B cell (primary cell): ENCODE measurements at regions not wholly inside any gene's neighbourhood (a gene's known extent, or its start where the extent isn't known, plus 50 kb on each side); places are given as distances from the start of the nearest gene placed in this dataset.

Experiments used
- ATAC-seq: fragments of 200-7000 bp; cut with Tn5 transposase; one replicate; pipeline ENCODE4 v1.10.0; 2021; ENCODE audit warnings: low read depth, mild to moderate bottlenecking, moderate number of reproducible peaks, moderate library complexity
- CTCF ChIA-PET: fragments of 350-600 bp; sonication (Branson Sonifier 250); formaldehyde crosslinking; loops from one replicate; lab custom pipeline; 2021; ENCODE audit warnings: antibody characterized with exemption, inconsistent platforms; lab: Charles Lee
- POLR2A ChIA-PET: fragments of 350-600 bp; sonication (Branson Sonifier 250); formaldehyde crosslinking; loops from one replicate; lab custom pipeline; 2021; ENCODE audit warnings: antibody characterized with exemption; lab: Charles Lee
- DNase-seq: peaks from one replicate; pipeline ENCODE4 v3.0.0; 2013
- H2AFZ ChIP-seq: 2 replicates; pipeline ENCODE4 v1.6.1; 2012; ENCODE audit warnings: mild to moderate bottlenecking, low read depth, low read length; ENCODE audit not compliant: insufficient read depth, poor library complexity, severe bottlenecking
- H3K27ac ChIP-seq, 2 donors: 1 replicate in 1 of 2; 2 replicates in 1 of 2; pipeline ENCODE4 v1.5.1; 2012 to 2013; ENCODE audit warnings: low read length in 2 of 2, mild to moderate bottlenecking in 2 of 2, moderate library complexity in 1 of 2
- H3K27me3 ChIP-seq, 4 experiments: fragments of 200-600 bp in 1 of 4; sonication (generic) in 1 of 4; replicated peaks in 1 of 4; 1 replicate in 2 of 4; 2 replicates in 2 of 4; pipeline versions ENCODE4 v1.6.1 to v1.7.0; 2013 to 2016; ENCODE audit warnings: low read length in 3 of 4, mild to moderate bottlenecking in 2 of 4, mixed read lengths in 1 of 4, moderate library complexity in 1 of 4; ENCODE audit not compliant: insufficient read depth in 4 of 4, control insufficient read depth in 3 of 4; ENCODE audit errors: control extremely low read depth in 1 of 4
- H3K36me3 ChIP-seq, 2 experiments: replicated peaks in 1 of 2; 1 replicate in 1 of 2; 2 replicates in 1 of 2; pipeline versions ENCODE4 v1.6.1 to v1.7.1; 2013; ENCODE audit warnings: low read length in 1 of 2; ENCODE audit not compliant: insufficient read depth in 2 of 2, control insufficient read depth in 1 of 2; ENCODE audit errors: control extremely low read depth in 1 of 2, extremely low read depth in 1 of 2
- H3K4me1 ChIP-seq, 2 donors: fragments of 200-600 bp in 1 of 2; sonication (generic) in 1 of 2; 1 replicate in 1 of 2; 2 replicates in 1 of 2; pipeline versions ENCODE4 v1.5.1 to v1.6.1; 2013 to 2017; ENCODE audit warnings: low read length in 2 of 2; ENCODE audit not compliant: control insufficient read depth in 2 of 2, insufficient read depth in 2 of 2
- H3K4me2 ChIP-seq: replicated peaks from 2 replicates; pipeline ENCODE3; 2012; ENCODE audit warnings: mild to moderate bottlenecking, low read depth, low read length; ENCODE audit not compliant: poor library complexity, severe bottlenecking
- H3K4me3 ChIP-seq, 5 experiments: fragments of 200-600 bp in 1 of 5; sonication (generic) in 1 of 5; 1 replicate in 3 of 5; 2 replicates in 2 of 5; pipeline versions ENCODE4 v1.5.1 to v1.7.0; 2011 to 2016; ENCODE audit warnings: low read length in 4 of 5, mild to moderate bottlenecking in 4 of 5, low read depth in 2 of 5, control low read depth in 1 of 5, moderate library complexity in 1 of 5; ENCODE audit not compliant: insufficient read depth in 1 of 5; ENCODE audit errors: control extremely low read depth in 1 of 5, extremely low read depth in 1 of 5
- H3K79me2 ChIP-seq: fragments of 200-600 bp; sonication (generic); one replicate; pipeline ENCODE4 v1.6.0; 2016; ENCODE audit warnings: low read length; ENCODE audit not compliant: control insufficient read depth, insufficient read depth
- H3K9ac ChIP-seq: fragments of 200-600 bp; sonication (generic); 2 replicates; pipeline ENCODE4 v1.6.1; 2017; ENCODE audit warnings: mild to moderate bottlenecking, low read length, moderate library complexity
- H3K9me3 ChIP-seq, 3 donors: one replicate each; pipeline versions ENCODE4 v1.6.1 to v1.7.1; 2013; ENCODE audit warnings: low read length in 2 of 3; ENCODE audit not compliant: control insufficient read depth in 2 of 3, insufficient read depth in 1 of 3; ENCODE audit errors: control extremely low read depth in 1 of 3
- H4K20me1 ChIP-seq: 2 replicates; pipeline ENCODE4 v1.6.0; 2012; ENCODE audit warnings: mild to moderate bottlenecking, low read length; ENCODE audit not compliant: insufficient read depth, control insufficient read depth, poor library complexity, severe bottlenecking
- H3K27ac Mint-ChIP-seq: one replicate; pipeline ENCODE4 v1.8.0; 2021; ENCODE audit warnings: mixed read lengths
- H3K27me3 Mint-ChIP-seq: one replicate; pipeline ENCODE4 v1.8.0; 2021; ENCODE audit warnings: mixed read lengths
- H3K4me1 Mint-ChIP-seq: one replicate; pipeline ENCODE4 v1.8.0; 2021; ENCODE audit warnings: mixed read lengths
- H3K4me3 Mint-ChIP-seq: one replicate; pipeline ENCODE4 v1.8.0; 2021; ENCODE audit warnings: mixed read lengths
- H3K9me3 Mint-ChIP-seq: one replicate; pipeline ENCODE4 v1.8.0; 2022; ENCODE audit warnings: mixed read lengths; ENCODE audit not compliant: insufficient read depth
- CTCF ChIP-seq: fragments of 200-600 bp; IDR thresholded peaks from one replicate; pipeline ENCODE4 v1.8.0; 2022; ENCODE audit warnings: antibody characterized with exemption, mild to moderate bottlenecking
- EZH2 ChIP-seq: IDR thresholded peaks from 2 replicates; pipeline ENCODE4 v1.6.1; 2012; ENCODE audit warnings: borderline replicate concordance, low read depth, mild to moderate bottlenecking, moderate library complexity, low read length; ENCODE audit not compliant: insufficient read depth, poor library complexity, severe bottlenecking
- WGBS: methylation state at CpG from one replicate; pipeline ENCODE4 v1.1.5; 2013; ENCODE audit warnings: missing lambda C conversion rate; ENCODE audit not compliant: insufficient coverage; 5-methylcytosine and 5-hydroxymethylcytosine counted together
- intact Hi-C: fragments of 100-400 bp; cut with micrococcal nuclease; formaldehyde crosslinking; loops from one replicate; pipeline ENCODE4 v1.10.0; 2022

GRCh38 chr7:45240926-45241325 lies 83.3 kb downstream of the RAMP3 start:
- no peaks in the 10 kb centered on the region for H4K20me1 ChIP-seq
- Mint-ChIP-seq H3K4me3 (no peak overlapping the region), H3K4me1 (no peaks in the 10 kb centered on the region), H3K27ac (no peak overlapping the region), H3K27me3 (peaks cover 63% of the 10 kb centered on the region), H3K9me3 (no peaks in the 10 kb centered on the region)
- H3K27ac ChIP-seq = no peak overlapping the region
- POLR2A ChIA-PET = no interaction called here
- no peak overlapping the region for H3K9ac ChIP-seq
- H3K9me3 ChIP-seq = no peaks in the 10 kb centered on the region
- no peak overlapping the region for H3K4me2 ChIP-seq
- H2AFZ ChIP-seq = no peak overlapping the region
- peaks cover 0 to 10% (median 3%) of the 10 kb centered on the region in 4 experiments for H3K27me3 ChIP-seq
- 89% methylated on average over 4 of the region's 4 CpGs for WGBS
- no peak overlapping the region for H3K4me3 ChIP-seq
- DNase-seq (no peak), ATAC-seq (no peak)
- no peaks in the 10 kb centered on the region for H3K36me3 ChIP-seq
- intact Hi-C loops = no loop called here
- CTCF ChIA-PET = no interaction called here
- H3K4me1 ChIP-seq = no peaks in the 10 kb centered on the region
- TF ChIP-seq EZH2 (no peak), CTCF (no peak)
- no peaks in the 10 kb centered on the region for H3K79me2 ChIP-seq

GRCh38 chr7:45241339-45242109 lies 83.9 kb downstream of the RAMP3 start:
- Mint-ChIP-seq H3K27me3 (peaks cover 66% of the 10 kb centered on the region), H3K27ac (no peak overlapping the region), H3K4me1 (no peaks in the 10 kb centered on the region), H3K4me3 (no peak overlapping the region), H3K9me3 (no peaks in the 10 kb centered on the region)
- 73% methylated on average over 10 of the region's 11 CpGs for WGBS
- Histone ChIP-seq H3K36me3 (no peaks in the 10 kb centered on the region), H3K4me2 (no peak overlapping the region), H3K4me3 (no peak overlapping the region), H2AFZ (no peak overlapping the region), H3K9me3 (no peaks in the 10 kb centered on the region), H3K9ac (no peak overlapping the region), H4K20me1 (no peaks in the 10 kb centered on the region), H3K79me2 (no peaks in the 10 kb centered on the region), H3K27me3 (peaks cover 0 to 11% (median 6%) of the 10 kb centered on the region in 4 experiments), H3K4me1 (no peaks in the 10 kb centered on the region), H3K27ac (no peak overlapping the region)
- intact Hi-C loops = no loop called here
- ChIA-PET POLR2A (no interaction called here), CTCF (no interaction called here)
- ATAC-seq = no peak
- no peak for TF ChIP-seq EZH2
- no peak for DNase-seq
